Ectodermal cell (in vitro differentiated cells): ENCODE measurements at regions not wholly inside any gene's neighbourhood (a gene's known extent, or its start where the extent isn't known, plus 50 kb on each side); places are given as distances from the start of the nearest gene placed in this dataset.

Experiments
- H3K27ac ChIP-seq: 2 replicates; pipeline ENCODE4 v1.7.0; 2013; ENCODE audit warnings: mild to moderate bottlenecking, low read depth, low read length; ENCODE audit not compliant: insufficient read depth, poor library complexity, severe bottlenecking
- H3K27me3 ChIP-seq: 2 replicates; pipeline ENCODE4 v1.7.0; 2013; ENCODE audit warnings: mild to moderate bottlenecking, low read length; ENCODE audit not compliant: insufficient read depth, control insufficient read depth, poor library complexity, severe bottlenecking
- H3K36me3 ChIP-seq: one replicate; pipeline ENCODE4 v1.7.0; 2013; ENCODE audit warnings: low read length; ENCODE audit not compliant: control insufficient read depth, insufficient read depth
- H3K4me1 ChIP-seq: one replicate; pipeline ENCODE4 v1.7.0; 2013; ENCODE audit warnings: low read length; ENCODE audit not compliant: control insufficient read depth, insufficient read depth
- H3K4me3 ChIP-seq: 2 replicates; pipeline ENCODE4 v1.7.0; 2013; ENCODE audit warnings: low read depth, low read length, control low read depth; ENCODE audit not compliant: insufficient read depth
- H3K9me3 ChIP-seq: 2 replicates; pipeline ENCODE4 v1.7.0; 2013; ENCODE audit warnings: mild to moderate bottlenecking, low read length, moderate library complexity; ENCODE audit not compliant: control insufficient read depth
- WGBS, 2 experiments: methylation state at CpG; one replicate each; pipeline ENCODE4 v1.1.7; 2013; ENCODE audit warnings: missing lambda C conversion rate in 2 of 2; 5-methylcytosine and 5-hydroxymethylcytosine counted together

DNA sequence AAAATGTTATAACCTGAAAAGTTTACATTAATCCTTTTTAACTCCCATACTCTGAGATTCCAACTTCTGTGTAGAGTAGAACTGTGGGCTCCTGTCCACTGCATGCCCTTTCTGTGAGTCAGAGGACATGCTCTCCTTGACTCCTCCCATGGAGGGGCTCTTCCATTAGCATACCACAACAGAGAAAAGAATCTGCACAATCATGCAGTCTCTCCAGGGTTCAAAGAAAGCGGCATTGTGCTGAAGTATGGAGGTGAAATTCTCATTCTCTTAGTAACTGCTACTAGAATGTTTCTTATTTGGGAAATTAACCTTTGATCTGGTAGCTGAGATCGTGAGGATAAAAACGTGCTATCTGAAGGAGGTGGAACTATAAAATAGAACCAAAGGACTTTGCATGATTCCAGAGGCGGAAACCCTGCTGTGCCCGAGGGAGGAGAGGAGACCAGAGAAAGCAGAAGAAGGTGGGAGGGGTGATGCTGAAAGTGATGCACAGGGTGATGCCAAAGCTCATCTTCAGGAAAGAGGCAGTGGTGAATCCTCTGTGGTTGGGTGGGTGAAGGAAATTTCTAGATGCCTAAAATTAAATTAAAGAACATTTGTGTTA is 202.2 kb upstream of the PCSK2 start:
- H3K4me1 ChIP-seq = peaks cover 43% of the 10 kb centered on the region
- 13 to 15% methylated on average over 5 of the region's 5 CpGs for WGBS, 2 experiments
- H3K27ac ChIP-seq = peak overlapping the region; percentile 78
- H3K9me3 ChIP-seq = no peaks in the 10 kb centered on the region
- no peak overlapping the region for H3K4me3 ChIP-seq
- no peaks in the 10 kb centered on the region for H3K36me3 ChIP-seq
- no peaks in the 10 kb centered on the region for H3K27me3 ChIP-seq

- no peaks in the 10 kb centered on the region for H3K27me3 ChIP-seq
- H3K36me3 ChIP-seq = no peaks in the 10 kb centered on the region
- H3K27ac ChIP-seq = no peak overlapping the region
- no peaks in the 10 kb centered on the region for H3K9me3 ChIP-seq
- WGBS, 2 experiments = 95 to 99% methylated on average over 2 of the region's 2 CpGs
- H3K4me1 ChIP-seq = peaks cover 43% of the 10 kb centered on the region
- no peak overlapping the region for H3K4me3 ChIP-seq
Measured at GRCh38 chr20:17026346-17026745, 200.5 kb upstream of the PCSK2 start.

DNA sequence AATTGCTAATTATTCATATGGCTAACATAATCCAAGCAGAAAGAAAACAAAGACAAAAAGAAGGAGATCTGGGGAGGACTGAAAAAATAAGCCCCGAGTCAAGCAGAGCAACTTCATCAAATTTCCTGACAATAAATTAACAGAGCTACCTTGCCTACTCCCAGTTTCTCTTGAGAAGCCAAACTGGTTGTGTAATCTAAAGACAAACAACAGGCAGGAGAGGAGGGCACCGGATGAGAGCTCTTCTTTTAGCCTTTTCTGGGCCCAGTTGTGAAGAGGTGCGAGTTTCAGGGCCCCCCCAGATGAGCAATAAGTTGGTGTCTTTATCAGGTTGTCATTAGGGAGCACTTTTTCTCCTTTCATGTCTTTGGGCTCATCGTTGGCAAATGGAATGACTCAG is 197.1 kb upstream of the PCSK2 start:
- H3K27ac ChIP-seq = no peak overlapping the region
- 85 to 91% methylated on average over 4 of the region's 4 CpGs for WGBS, 2 experiments
- no peaks in the 10 kb centered on the region for H3K9me3 ChIP-seq
- H3K27me3 ChIP-seq = no peaks in the 10 kb centered on the region
- H3K4me3 ChIP-seq = no peak overlapping the region
- H3K4me1 ChIP-seq = peaks cover 14% of the 10 kb centered on the region
- no peaks in the 10 kb centered on the region for H3K36me3 ChIP-seq

DNA sequence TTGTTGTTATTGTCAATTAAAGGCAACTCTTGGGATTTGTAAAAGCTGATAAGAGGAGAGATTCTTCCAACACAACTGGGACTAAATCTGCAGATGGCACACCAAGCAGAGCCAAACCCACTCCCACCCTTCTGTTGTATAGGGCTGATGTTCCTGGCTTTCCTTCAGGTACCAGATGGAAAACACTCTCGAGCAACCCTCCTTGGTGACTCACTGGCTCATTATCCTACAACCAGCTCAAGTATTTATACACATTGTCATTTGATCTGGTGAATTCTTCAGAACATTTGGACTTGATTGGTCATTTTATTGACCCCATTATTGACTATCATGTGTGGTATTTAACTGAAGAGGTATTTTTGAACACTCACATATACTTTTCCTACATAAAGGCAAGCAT is 190.3 kb upstream of the PCSK2 start:
- Histone ChIP-seq H3K27me3 (no peaks in the 10 kb centered on the region), H3K4me3 (no peak overlapping the region), H3K27ac (no peak overlapping the region), H3K4me1 (no peaks in the 10 kb centered on the region), H3K36me3 (no peaks in the 10 kb centered on the region), H3K9me3 (no peaks in the 10 kb centered on the region)
- 83 to 100% methylated on average over 1 of the region's 1 CpG for WGBS, 2 experiments

DNA sequence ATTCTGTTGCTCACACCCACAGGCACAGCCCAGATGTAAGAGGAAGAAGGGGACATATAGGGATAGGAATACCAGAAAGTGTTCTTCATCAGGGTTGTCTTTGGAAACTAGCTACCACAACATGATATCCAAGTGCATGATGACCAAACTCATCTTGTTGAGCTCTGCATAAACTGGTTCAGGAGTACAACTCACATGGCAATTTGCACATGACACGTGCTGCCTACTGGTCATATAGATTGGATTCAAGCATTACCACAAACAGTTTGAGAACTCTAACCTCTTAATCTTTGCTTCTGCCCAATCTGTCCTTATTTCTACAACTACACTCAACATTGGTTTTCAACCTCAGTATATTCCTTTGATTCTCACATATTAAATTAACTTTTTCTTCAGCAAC is 184.7 kb upstream of the PCSK2 start:
- Histone ChIP-seq H3K9me3 (no peaks in the 10 kb centered on the region), H3K27ac (no peak overlapping the region), H3K27me3 (no peaks in the 10 kb centered on the region), H3K36me3 (no peaks in the 10 kb centered on the region), H3K4me1 (no peaks in the 10 kb centered on the region), H3K4me3 (no peak overlapping the region)
- 90 to 94% methylated on average over 1 of the region's 1 CpG for WGBS, 2 experiments

DNA sequence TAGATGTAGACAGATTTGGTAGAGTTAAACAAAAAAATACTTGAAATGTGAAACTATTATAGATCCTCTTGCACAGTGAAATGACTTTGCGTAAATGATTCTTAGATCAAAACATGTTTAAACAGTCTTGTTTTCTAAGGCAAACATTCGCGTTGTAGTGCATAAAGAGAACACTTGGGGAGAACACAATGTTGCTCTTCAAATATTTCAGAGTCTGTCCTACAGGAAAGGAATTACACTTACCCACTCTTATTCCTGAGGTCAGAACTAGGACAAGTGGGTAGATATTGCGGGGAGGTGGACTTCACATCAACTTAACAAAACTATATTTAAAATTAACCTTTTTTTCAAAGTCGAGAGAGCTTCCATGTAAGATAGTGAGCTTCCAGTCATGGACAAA is 183.5 kb upstream of the PCSK2 start:
- H3K4me3 ChIP-seq = no peak overlapping the region

DNA sequence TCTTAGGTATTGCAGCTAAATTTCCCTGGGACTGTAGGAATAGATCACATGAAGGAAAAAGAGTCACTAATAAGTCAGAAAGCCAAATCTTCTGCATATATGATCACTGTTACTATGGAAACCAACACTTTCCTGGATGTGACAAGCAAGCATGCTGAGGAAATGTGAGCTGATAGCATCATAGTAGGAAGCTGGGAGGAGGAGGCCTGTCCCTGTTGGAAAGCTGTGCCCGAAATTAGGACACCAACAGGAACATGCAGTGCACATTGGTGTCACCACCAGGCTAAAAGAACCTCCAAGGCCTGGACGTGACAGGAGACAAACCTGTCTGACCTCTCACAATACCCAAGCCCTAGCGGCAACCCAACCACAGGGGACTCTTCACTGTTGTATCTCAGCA is 181.9 kb upstream of the PCSK2 start:
- Histone ChIP-seq H3K9me3 (no peaks in the 10 kb centered on the region), H3K27me3 (no peaks in the 10 kb centered on the region), H3K4me1 (no peaks in the 10 kb centered on the region), H3K4me3 (no peak overlapping the region), H3K36me3 (no peaks in the 10 kb centered on the region), H3K27ac (no peak overlapping the region)
- 87 to 93% methylated on average over 3 of the region's 3 CpGs for WGBS, 2 experiments

More for the DNA sequence above, 183.5 kb upstream of the PCSK2 start:
- 93 to 96% methylated on average over 4 to 5 of the region's 5 CpGs for WGBS, 2 experiments
- Histone ChIP-seq H3K27me3 (no peaks in the 10 kb centered on the region), H3K27ac (no peak overlapping the region), H3K9me3 (no peaks in the 10 kb centered on the region), H3K36me3 (no peaks in the 10 kb centered on the region), H3K4me1 (no peaks in the 10 kb centered on the region)

- no peak overlapping the region for H3K27ac ChIP-seq
- no peaks in the 10 kb centered on the region for H3K9me3 ChIP-seq
- no peaks in the 10 kb centered on the region for H3K27me3 ChIP-seq
- H3K36me3 ChIP-seq = no peaks in the 10 kb centered on the region
- H3K4me3 ChIP-seq = no peak overlapping the region
- peaks cover 2% of the 10 kb centered on the region for H3K4me1 ChIP-seq
- WGBS, 2 experiments = 94 to 95% methylated on average over 7 of the region's 7 CpGs
Measured at GRCh38 chr20:17059465-17059864, 167.4 kb upstream of the PCSK2 start.

DNA sequence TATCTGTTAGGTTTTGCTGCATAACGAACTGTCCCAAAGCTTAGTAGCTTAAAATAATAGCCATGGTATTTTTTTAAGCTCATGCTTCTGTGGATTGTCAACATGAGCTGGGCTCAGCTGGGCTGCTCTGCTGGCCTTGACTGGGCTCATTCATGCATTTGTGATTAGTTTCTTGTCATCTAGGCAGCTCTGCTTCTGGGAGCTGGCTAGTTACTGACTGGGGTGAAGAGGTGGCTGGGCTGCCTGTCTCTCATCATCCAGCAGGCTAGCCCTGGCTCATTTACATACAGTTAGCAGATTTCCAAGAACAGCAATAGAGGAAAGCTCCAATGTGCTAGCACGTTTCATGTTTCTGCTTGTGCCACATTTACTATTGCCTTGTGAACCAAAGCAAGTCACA is 165.1 kb upstream of the PCSK2 start:
- H3K4me1 ChIP-seq = peaks cover 2% of the 10 kb centered on the region

GRCh38 chr20:17062712-17063111 is 164.1 kb upstream of the PCSK2 start:
- H3K4me3 ChIP-seq = no peak overlapping the region
- H3K4me1 ChIP-seq = peaks cover 2% of the 10 kb centered on the region
- no peaks in the 10 kb centered on the region for H3K36me3 ChIP-seq
- 88 to 100% methylated on average over 1 of the region's 1 CpG for WGBS, 2 experiments
- no peaks in the 10 kb centered on the region for H3K27me3 ChIP-seq
- no peaks in the 10 kb centered on the region for H3K9me3 ChIP-seq
- H3K27ac ChIP-seq = no peak overlapping the region

More for the DNA sequence above, 165.1 kb upstream of the PCSK2 start:
- Histone ChIP-seq H3K4me3 (no peak overlapping the region), H3K36me3 (no peaks in the 10 kb centered on the region), H3K27ac (no peak overlapping the region), H3K27me3 (no peaks in the 10 kb centered on the region), H3K9me3 (no peaks in the 10 kb centered on the region)
- WGBS, 2 experiments = 89 to 95% methylated on average over 2 of the region's 2 CpGs

GRCh38 chr20:17066902-17067301 is 159.9 kb upstream of the PCSK2 start:
- no peak overlapping the region for H3K27ac ChIP-seq
- 77 to 80% methylated on average over 3 of the region's 3 CpGs for WGBS, 2 experiments
- H3K27me3 ChIP-seq = no peaks in the 10 kb centered on the region
- H3K36me3 ChIP-seq = no peaks in the 10 kb centered on the region
- H3K9me3 ChIP-seq = no peaks in the 10 kb centered on the region
- no peak overlapping the region for H3K4me3 ChIP-seq
- H3K4me1 ChIP-seq = peaks cover 4% of the 10 kb centered on the region
